RWPE1 (cell line): ENCODE measurements at regions not wholly inside any gene's neighbourhood (a gene's known extent, or its start where the extent isn't known, plus 50 kb on each side); places are given as distances from the start of the nearest gene placed in this dataset.

Source experiments
- CTCF ChIA-PET: fragments of 350-600 bp; sonication (Branson Sonifier 250); formaldehyde crosslinking; extraction: SDS; loops from one replicate; lab custom pipeline; 2021; lab: Yijun Ruan, JAX
- POLR2A ChIA-PET: fragments of 400-600 bp; formaldehyde crosslinking; extraction: SDS; loops from one replicate; lab custom pipeline; 2020; ENCODE audit warnings: antibody characterized with exemption; ENCODE audit not compliant: low non-redundant PET; lab: Yijun Ruan, JAX
- DNase-seq: peaks from one replicate; pipeline ENCODE4 v3.0.0; 2012; ENCODE audit warnings: low spot score
- H3K27ac ChIP-seq: fragments of 450-650 bp; 2 replicates; pipeline ENCODE4 v1.5.1; 2017
- CTCF ChIP-seq: fragments of 450-650 bp; conservative IDR thresholded peaks from 2 replicates; pipeline ENCODE4 v1.5.1; 2017; ENCODE audit warnings: low read depth, mild to moderate bottlenecking

- POLR2A ChIA-PET, result no interaction called here
- TF ChIP-seq CTCF, result no peak
Measured at GRCh38 chr2:107711941-107712340, 114.8 kb upstream of the RGPD4 start.

DNA sequence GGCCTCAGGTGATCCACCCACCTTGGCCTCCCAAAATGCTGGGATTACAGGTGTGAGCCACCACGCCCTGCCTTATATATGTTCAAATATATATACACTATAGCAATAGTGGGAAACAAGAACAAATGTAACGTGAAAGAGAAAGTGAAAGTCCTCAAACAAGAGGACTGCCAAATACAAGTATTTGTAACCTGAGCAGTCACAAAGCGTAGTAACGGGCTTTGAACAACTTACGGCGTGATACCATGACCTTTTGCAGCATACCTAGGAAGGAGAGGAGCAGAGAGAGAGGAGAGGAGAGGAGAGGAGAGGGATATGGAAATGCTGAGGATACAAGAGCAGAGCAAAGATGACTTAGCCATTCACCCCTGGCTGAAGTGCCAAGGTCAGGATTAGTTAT, 113.8 kb upstream of the RGPD4 start:
- TF ChIP-seq CTCF, result no peak
- no peak for DNase-seq
- no peak overlapping the region for H3K27ac ChIP-seq
- CTCF ChIA-PET, result no interaction called here
- POLR2A ChIA-PET, result no interaction called here

More at GRCh38 chr2:107711941-107712340, 114.8 kb upstream of the RGPD4 start:
- no peak for DNase-seq
- no peak overlapping the region for H3K27ac ChIP-seq
- CTCF ChIA-PET, result no interaction called here

DNA sequence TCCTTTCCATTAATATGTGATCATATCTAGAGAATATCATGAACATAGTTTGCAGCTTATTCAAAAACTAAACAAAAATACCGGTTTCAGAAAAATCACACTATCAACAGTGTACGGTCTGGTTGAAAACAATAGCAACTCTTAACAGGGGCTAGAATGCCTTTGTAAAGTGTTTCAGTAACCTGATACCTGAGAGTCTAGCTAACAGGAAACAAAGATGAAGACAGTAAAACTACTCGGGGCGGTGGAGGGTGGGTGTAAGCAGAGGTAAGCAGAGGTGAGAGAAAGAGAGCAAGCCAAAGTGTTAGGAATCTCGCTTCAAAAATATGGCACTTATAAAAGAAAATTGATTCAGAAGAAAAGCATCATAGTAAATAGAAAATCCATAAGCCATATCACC, 109.0 kb upstream of the RGPD4 start:
- CTCF ChIA-PET, result interaction anchor here (0.5 to 0.7 kb wide), 2 partner anchors 29 to 502 kb away, joined by 3 read pairs; no protein-coding TSS in a partner anchor
- no peak for DNase-seq
- no peak overlapping the region for H3K27ac ChIP-seq
- TF ChIP-seq CTCF, result no peak
- POLR2A ChIA-PET, result no interaction called here

DNA sequence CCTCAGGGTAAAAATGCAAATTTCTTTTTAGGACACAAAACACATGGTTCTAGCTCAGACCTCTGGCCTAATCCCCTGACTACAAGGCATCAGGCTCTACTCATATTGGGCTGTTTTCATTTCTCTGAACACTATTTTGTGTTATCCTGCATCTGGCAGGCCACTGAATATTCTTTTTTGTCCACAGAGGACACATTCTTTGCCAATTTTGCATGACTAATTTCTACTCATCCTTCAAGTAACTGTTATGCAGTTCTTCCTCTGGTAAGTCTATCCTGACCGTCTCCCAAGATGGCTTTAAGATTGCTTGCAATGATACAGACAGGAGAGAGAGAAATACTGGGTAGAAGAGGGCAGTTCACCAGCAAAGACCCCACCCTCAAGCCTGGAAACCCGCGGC, 107.6 kb upstream of the RGPD4 start:
- ChIA-PET CTCF (interaction anchor here (0.6 kb wide), 1 partner anchor 169 kb away, joined by 3 read pairs; no protein-coding TSS in a partner anchor), POLR2A (no interaction called here)
- no peak overlapping the region for H3K27ac ChIP-seq
- TF ChIP-seq CTCF, result no peak
- no peak for DNase-seq

DNA sequence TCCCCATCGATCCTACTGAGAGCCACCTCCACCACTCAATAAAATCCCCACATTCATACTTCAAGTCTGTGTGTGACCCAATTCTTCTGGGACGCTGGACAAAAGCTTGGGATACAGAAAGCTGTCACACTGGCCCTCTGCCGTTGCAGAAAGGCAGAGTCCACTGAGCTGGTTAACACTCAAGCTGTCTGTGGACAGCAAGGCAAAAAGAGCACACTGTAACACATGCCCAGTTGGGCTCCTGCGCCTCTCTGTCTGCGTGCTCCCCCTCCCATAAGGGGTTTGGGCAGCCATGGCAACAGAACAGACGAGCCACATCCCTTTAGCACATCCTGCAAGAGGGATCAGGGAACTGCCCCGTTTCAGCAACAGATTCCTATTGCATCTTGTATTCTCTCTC, 106.9 kb upstream of the RGPD4 start:
- DNase-seq, result no peak
- H3K27ac ChIP-seq, result no peak overlapping the region
- POLR2A ChIA-PET, result no interaction called here
- no peak for TF ChIP-seq CTCF
- CTCF ChIA-PET, result no interaction called here

DNA sequence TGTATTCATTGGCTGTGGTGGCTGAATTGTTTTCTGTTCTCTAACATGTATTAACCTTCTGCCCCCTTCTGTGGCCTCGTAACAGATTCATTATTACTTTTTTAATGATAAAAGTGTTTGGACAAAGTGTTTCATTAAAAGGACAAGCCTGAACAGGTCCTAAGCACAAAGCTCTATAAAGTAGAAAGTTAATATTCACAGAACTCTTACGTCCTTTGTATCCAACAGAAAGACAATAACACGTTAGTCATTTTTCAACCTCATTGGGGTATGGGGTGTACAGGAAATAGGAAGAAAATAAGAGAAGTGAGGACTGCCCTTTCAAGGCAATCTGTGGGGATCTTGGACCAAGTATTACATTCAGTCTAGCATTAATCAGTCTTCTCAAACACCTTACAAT, 105.5 kb upstream of the RGPD4 start:
- ChIA-PET CTCF (interaction anchor here (0.6 kb wide), 1 partner anchor 238 kb away, joined by 3 read pairs; no protein-coding TSS in a partner anchor), POLR2A (no interaction called here)
- no peak for DNase-seq
- H3K27ac ChIP-seq, result no peak overlapping the region
- TF ChIP-seq CTCF, result no peak
